ENCODE measurements at regions not wholly inside any gene's neighbourhood (a gene's known extent, or its start where the extent isn't known, plus 50 kb on each side); places are given as distances from the start of the nearest gene placed in this dataset.
"Not testable (repeated sequence)": the region's sequence is repeated elsewhere in the genome, so short reads cannot be mapped to it uniquely, and the experiment has no call there.

GRCh38 chr4:32917586-32917985 is 2197.4 kb downstream of the PCDH7 start:
- no peak for DNase-seq

GRCh38 chr4:32929796-32930699 is 2209.9 kb downstream of the PCDH7 start:
- peak; percentile 32 for DNase-seq

DNA sequence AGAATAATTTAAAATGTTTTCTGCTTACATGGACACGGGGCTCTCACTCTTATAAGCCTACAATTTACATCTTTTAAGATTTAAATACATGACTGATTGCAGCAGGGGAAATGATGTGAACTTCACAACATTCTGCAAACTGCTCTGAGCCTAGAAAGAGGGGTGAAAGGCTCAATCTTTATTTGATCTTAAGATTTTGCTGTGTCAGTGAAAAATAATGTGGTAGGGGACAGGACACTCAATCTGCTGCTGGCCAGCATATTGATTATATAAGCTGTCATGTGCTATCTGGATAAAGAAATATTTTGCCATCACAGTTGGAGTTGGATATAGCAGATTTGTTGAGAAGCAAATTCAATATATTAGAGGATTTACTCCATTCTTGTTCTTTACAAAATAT is 2210.5 kb downstream of the PCDH7 start:
- peak; percentile 3 for DNase-seq

DNA sequence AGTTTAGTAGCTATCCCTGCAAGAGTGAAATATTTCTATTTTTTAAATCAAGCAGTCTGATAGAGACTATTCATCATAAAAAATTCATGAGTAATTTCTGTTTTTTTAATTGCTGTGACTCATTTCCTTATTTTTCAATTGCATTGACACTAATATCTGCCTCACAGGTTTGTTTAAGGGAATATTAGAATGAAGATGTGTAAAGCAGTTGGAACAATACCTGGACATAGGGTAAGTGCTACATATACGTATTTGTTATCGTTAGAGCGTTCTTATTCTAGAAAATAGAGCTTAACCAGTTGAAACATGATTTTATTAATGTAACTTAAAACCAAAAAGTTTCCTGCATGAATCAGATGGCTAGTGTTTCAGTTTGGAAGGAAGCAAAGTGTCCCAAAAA is 2211.3 kb downstream of the PCDH7 start:
- DNase-seq, result no peak

DNA sequence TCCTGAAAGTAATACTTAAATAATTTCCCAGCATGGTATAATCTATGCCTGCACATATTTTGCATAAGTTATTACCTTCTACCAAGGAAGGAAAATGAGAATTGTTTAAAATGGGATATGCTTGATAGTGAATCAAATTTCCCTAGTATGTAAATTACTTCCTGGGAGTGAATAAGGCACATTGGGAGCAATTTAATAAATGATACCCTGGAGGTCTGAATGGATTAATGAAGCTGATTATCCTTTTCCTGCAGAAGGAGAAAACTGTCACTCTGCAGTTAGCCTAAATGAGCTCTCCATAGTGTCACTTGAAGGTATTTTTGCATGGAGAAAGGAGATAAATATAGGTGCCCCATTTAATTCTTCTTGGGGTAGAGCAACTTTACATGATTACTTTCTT is 2212.0 kb downstream of the PCDH7 start:
- no peak for DNase-seq

DNA sequence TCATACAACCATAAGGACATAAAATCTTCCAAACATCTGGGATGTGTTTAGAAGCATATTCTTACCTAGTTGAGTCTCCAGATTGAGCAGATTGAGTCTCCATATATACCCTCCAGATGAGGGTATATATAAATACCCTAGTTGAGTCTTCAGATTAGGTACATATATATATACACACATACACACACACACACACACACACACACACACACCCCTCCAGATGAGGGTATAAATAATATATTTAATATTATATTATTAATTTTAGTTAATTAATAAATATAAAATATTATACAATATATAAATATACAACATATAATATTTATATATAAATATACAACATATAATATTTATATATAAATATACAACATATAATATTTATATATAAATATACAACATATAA is 2219.1 kb downstream of the PCDH7 start:
- not testable (repeated sequence) for DNase-seq

GRCh38 chr4:32950866-32951265 is 2230.7 kb downstream of the PCDH7 start:
- no peak for DNase-seq

- DNase-seq, result no peak
Measured at GRCh38 chr4:32958586-32958985, 2238.4 kb downstream of the PCDH7 start.

- no peak for DNase-seq
Measured at GRCh38 chr4:32962100-32962499, 2241.9 kb downstream of the PCDH7 start.

GRCh38 chr4:32985256-32985655 is 2265.1 kb downstream of the PCDH7 start:
- no peak for DNase-seq

GRCh38 chr4:32986236-32986635 is 2266.1 kb downstream of the PCDH7 start:
- DNase-seq, result no peak

GRCh38 chr4:32987111-32987510 is 2266.9 kb downstream of the PCDH7 start:
- DNase-seq, result no peak

- DNase-seq, result no peak
Measured at GRCh38 chr4:32988165-32988811, 2268.1 kb downstream of the PCDH7 start.

DNA sequence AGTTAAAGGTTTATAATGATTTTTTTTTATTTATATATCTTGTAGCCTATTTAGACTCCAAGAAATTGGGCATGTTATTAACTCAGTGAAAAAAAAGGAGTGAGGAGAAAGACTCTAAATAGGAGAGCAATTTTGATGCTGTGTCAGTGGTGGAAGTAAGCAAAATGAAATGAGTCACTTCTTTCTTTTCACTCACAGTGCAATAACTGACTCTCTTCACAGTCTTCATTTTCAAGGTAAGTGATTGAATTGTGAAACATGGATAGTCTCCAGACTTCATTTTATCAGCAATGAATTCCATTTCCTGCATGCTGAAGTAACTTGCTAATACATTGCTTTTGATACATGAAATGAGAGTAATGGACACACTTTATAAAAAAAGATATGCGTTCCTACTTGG is 2271.5 kb downstream of the PCDH7 start:
- DNase-seq, result no peak

GRCh38 chr4:32994981-32995881 is 2275.1 kb downstream of the PCDH7 start:
- DNase-seq, result no peak

- no peak for DNase-seq
Measured at GRCh38 chr4:33013282-33013681, 2293.1 kb downstream of the PCDH7 start.

GRCh38 chr4:33025236-33025635 is 2305.1 kb downstream of the PCDH7 start:
- no peak for DNase-seq

GRCh38 chr4:33029976-33030375 is 2309.8 kb downstream of the PCDH7 start:
- no peak for DNase-seq

DNA sequence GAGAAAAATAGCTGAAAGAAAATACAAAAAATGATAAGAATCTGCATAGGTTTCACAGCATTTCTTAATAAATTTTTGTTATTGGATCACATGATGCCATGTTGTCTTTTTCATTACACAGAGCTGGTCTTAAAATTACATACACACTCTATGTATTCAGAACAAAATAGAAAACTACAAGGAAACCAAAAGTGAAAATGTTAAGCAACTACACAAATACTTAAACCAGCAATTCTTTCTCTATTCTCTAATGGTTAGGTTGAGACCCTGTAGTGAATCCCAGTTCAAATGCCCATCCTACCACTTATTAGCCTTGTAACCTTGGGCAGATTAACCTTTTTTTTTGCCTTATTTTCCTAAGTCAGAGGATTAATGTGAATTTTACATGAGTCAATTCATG is 2311.2 kb downstream of the PCDH7 start:
- DNase-seq, result no peak

DNA sequence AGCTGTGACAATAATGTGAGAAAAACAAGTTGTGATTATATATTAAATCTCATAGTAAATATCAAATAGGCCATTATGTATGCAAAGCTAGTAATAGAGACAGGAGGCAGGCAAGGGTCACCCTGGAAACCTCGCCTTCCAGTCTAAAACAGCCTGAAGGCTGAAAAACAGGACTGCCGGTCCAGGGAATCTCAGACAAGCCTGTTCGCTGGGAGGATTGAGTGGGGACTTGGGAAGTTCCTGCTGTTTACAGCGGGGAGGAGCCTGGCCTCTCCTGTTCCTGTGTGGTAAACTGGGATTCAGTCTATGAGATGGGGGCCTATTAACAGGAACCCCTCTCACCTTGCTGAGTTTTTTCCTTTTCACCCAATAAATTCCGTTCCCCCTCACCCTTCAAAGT is 2317.3 kb downstream of the PCDH7 start:
- DNase-seq, result no peak

DNA sequence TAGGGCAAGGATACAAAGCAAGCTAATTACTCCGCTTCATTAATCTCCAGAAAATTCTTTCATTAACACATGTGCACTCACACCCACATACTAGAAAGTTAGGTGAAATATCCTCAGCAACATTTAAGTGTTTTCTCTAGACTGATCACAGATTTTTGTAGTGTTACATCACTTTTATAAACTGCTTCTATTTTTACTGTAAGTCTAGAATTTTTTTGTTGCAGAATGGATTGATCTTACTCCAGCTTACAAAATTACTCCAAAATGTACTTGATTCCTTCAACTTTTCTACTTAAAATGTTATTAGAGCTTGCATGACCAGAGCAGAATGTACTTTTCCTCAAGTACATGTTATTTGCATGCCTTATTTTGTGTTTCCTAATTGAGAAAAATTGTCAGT is 2325.2 kb downstream of the PCDH7 start:
- no peak for DNase-seq

DNA sequence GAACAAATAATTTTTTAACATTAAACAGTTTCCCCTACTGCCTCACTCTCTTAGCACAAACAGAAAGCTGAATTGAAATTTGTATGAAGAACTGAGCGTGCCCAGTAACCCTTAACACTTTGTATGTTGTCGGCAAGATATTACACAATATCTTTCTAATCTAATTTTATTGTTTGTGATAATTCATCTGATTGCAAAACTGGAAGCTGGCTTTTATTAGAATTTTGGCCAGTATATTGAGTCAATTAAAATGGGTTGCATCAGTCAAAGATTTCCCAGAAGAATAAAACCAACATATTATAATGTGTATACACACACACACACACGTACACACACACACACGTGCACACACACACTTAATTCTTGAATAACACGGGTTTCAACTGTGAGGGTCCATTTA is 2332.1 kb downstream of the PCDH7 start:
- DNase-seq, result no peak

DNA sequence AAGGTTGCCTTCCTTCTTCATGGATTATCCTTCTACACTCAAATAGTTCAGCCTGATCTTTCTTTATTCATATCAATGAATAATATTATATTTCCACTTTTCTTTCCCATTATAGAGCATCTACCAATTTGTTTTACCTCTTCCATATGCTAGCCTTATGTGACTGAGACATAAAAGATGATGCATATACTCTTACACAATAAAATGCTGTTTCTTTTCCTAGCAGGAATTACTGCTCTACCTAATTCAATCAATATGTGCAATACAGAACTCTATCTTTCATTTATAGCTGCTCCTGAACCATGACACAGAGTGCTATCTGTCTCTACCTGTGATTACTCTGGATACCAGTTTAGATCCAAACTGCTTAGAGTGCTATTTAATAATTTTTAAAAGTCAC is 2334.0 kb downstream of the PCDH7 start:
- no peak for DNase-seq
